ENCODE measurements at regions not wholly inside any gene's neighbourhood (a gene's known extent, or its start where the extent isn't known, plus 50 kb on each side); places are given as distances from the start of the nearest gene placed in this dataset.

- TF ChIP-seq CTCF (IDR thresholded peaks at IDR 0.05; ENCODE audit: low read depth, low read length, poor library complexity, severe bottlenecking): no peak
- no peak for TF ChIP-seq EZH2phosphoT487 (IDR thresholded peaks at IDR 0.05; ENCODE audit: borderline replicate concordance, low read length)
Observed at GRCh38 chr12:111068290-111068689, 147.9 kb upstream of the MYL2 start.
